HepG2 (cell line): ENCODE measurements at regions not wholly inside any gene's neighbourhood (a gene's known extent, or its start where the extent isn't known, plus 50 kb on each side); places are given as distances from the start of the nearest gene placed in this dataset.

Experiments
- ATAC-seq: fragments of 200-7000 bp; cut with Tn5 transposase; 3 replicates; pipeline ENCODE4 v1.9.1; 2020; ENCODE audit warnings: mild to moderate bottlenecking, moderate library complexity
- BruUV-seq: library from RNA; stranded (reverse); fragments of 400-500 nt; replicated peaks from 2 replicates; lab custom pipeline; 2021; lab: Mats Ljungman, UMichigan
- CTCF ChIA-PET: fragments of 300-600 bp; formaldehyde crosslinking; extraction: SDS; loops from one replicate; lab custom pipeline; 2021; ENCODE audit warnings: low total read pairs, inconsistent platforms, low intra/inter-chr PET ratio; lab: Yijun Ruan, JAX
- POLR2A ChIA-PET: fragments of 350-600 bp; sonication (Branson Sonifier 250); formaldehyde crosslinking; loops from one replicate; lab custom pipeline; 2020; ENCODE audit warnings: antibody characterized with exemption, inconsistent platforms; lab: Yijun Ruan, JAX
- DNase-seq: peaks from one replicate; pipeline ENCODE4 v3.0.0-alpha.2; 2015; ENCODE audit warnings: low spot score
- FAIRE-seq: peaks from 3 replicates; lab custom pipeline; 2011; peaks lifted over from hg19 to GRCh38; lab: Jason Lieb, UNC
- H2AFZ ChIP-seq: one replicate; pipeline ENCODE4 v1.6.1; 2011; ENCODE audit warnings: low read length, inconsistent platforms
- H3K27ac ChIP-seq: fragments of 300-600 bp; 3 replicates; pipeline ENCODE4 v1.8.0; 2011; ENCODE audit warnings: mixed run types, mild to moderate bottlenecking, mixed read lengths, low read length, inconsistent platforms; ENCODE audit not compliant: insufficient read depth; ENCODE audit errors: extremely low read length
- H3K27me3 ChIP-seq, 2 experiments: fragments of 200-600 bp in 1 of 2; 2 replicates in 1 of 2; 3 replicates in 1 of 2; pipeline versions ENCODE4 v1.6.0 to v1.8.0; 2011; ENCODE audit warnings: low read length in 2 of 2, mild to moderate bottlenecking in 2 of 2, moderate library complexity in 2 of 2, inconsistent platforms in 1 of 2; ENCODE audit not compliant: insufficient read depth in 2 of 2, control insufficient read depth in 1 of 2
- H3K36me3 ChIP-seq, 2 experiments: fragments of 200-600 bp in 1 of 2; replicated peaks in 1 of 2; 2 replicates in 1 of 2; 3 replicates in 1 of 2; pipeline versions ENCODE4 v1.5.1 to v1.8.0; 2011; ENCODE audit warnings: low read length in 2 of 2, inconsistent platforms in 1 of 2; ENCODE audit not compliant: insufficient read depth in 2 of 2, control insufficient read depth in 1 of 2
- H3K4me1 ChIP-seq: 2 replicates; pipeline ENCODE4 v1.5.1; 2012; ENCODE audit warnings: low read length, inconsistent platforms; ENCODE audit not compliant: insufficient read depth
- H3K4me2 ChIP-seq: 2 replicates; pipeline ENCODE4 v1.6.0; 2011; ENCODE audit warnings: low read depth, low read length, inconsistent platforms
- H3K4me3 ChIP-seq, 3 experiments: fragments of 200-600 bp in 1 of 3; sonication (generic), shearing (Covaris generic) in 1 of 3; replicated peaks in 1 of 3; 2 replicates each; pipeline ENCODE4 v1.5.1; 2011 to 2016; ENCODE audit warnings: low read length in 3 of 3, inconsistent platforms in 2 of 3, low read depth in 2 of 3, mild to moderate bottlenecking in 2 of 3, control low read depth in 1 of 3, mixed read lengths in 1 of 3; ENCODE audit not compliant: insufficient read depth in 1 of 3
- H3K79me2 ChIP-seq: one replicate; pipeline ENCODE4 v1.6.1; 2011; ENCODE audit warnings: low read length, inconsistent platforms; ENCODE audit not compliant: insufficient read depth
- H3K9ac ChIP-seq: 2 replicates; pipeline ENCODE4 v1.6.0; 2011; ENCODE audit warnings: mild to moderate bottlenecking, low read depth, low read length, inconsistent platforms; ENCODE audit not compliant: insufficient read depth
- H3K9me3 ChIP-seq: 2 replicates; pipeline ENCODE4 v1.5.1; 2012; ENCODE audit warnings: mild to moderate bottlenecking, low read length
- H4K20me1 ChIP-seq: 2 replicates; pipeline ENCODE4 v1.6.0; 2011; ENCODE audit warnings: inconsistent platforms, mild to moderate bottlenecking, low read length, moderate library complexity; ENCODE audit not compliant: insufficient read depth
- ATF3 ChIP-seq: sonication (generic); formaldehyde crosslinking; IDR thresholded peaks from 2 replicates; pipeline ENCODE4 v1.4.0; 2020; ENCODE audit warnings: missing genetic modification reagents
- CBX2 ChIP-seq, 2 experiments: fragments of 200-600 bp in 1 of 2; sonication (generic); formaldehyde crosslinking in 1 of 2; IDR thresholded peaks; 2 replicates each; pipeline versions ENCODE4 v1.7.0 to v1.8.1; 2018 to 2022; ENCODE audit warnings: low read depth in 2 of 2, low read length in 1 of 2, mild to moderate bottlenecking in 1 of 2, missing genetic modification reagents in 1 of 2
- CCDC6 ChIP-seq: sonication (generic); formaldehyde crosslinking; IDR thresholded peaks from 2 replicates; pipeline ENCODE4 v1.8.1; 2022; ENCODE audit warnings: mild to moderate bottlenecking, missing genetic modification reagents, moderate library complexity
- ELF4 ChIP-seq: sonication (generic); formaldehyde crosslinking; IDR thresholded peaks from 2 replicates; pipeline ENCODE4 v1.5.0; 2020; ENCODE audit warnings: missing genetic modification reagents, mild to moderate bottlenecking, moderate library complexity, borderline replicate concordance
- GATA4 ChIP-seq: sonication (generic); IDR thresholded peaks from 2 replicates; pipeline ENCODE4 v1.6.1; 2016; ENCODE audit warnings: antibody characterized with exemption, low read depth, borderline replicate concordance
- HDAC2 ChIP-seq: sonication (generic); formaldehyde crosslinking; IDR thresholded peaks from 2 replicates; pipeline ENCODE4 v1.4.0; 2020; ENCODE audit warnings: missing genetic modification reagents
- HDAC6 ChIP-seq: fragments of 200-600 bp; sonication (generic); IDR thresholded peaks from 2 replicates; pipeline ENCODE4 v1.7.0; 2017; ENCODE audit warnings: mild to moderate bottlenecking, antibody characterized with exemption, low read length, low read depth
- KDM1A ChIP-seq: IDR thresholded peaks from 2 replicates; pipeline ENCODE4 v1.6.1; 2016; ENCODE audit warnings: missing compliant biosample characterization
- TMF1 ChIP-seq: sonication (generic); formaldehyde crosslinking; IDR thresholded peaks from 2 replicates; pipeline ENCODE4 v1.8.1; 2022; ENCODE audit warnings: low read depth, missing genetic modification reagents
- YY1 ChIP-seq: IDR thresholded peaks from 2 replicates; pipeline ENCODE4 v1.6.1; 2011; ENCODE audit warnings: low read length, low read depth, moderate library complexity, mild to moderate bottlenecking; ENCODE audit not compliant: insufficient read depth, insufficient replicate concordance
- ZBTB33 ChIP-seq: sonication (generic); formaldehyde crosslinking; IDR thresholded peaks from 2 replicates; pipeline ENCODE4 v1.4.0; 2020; ENCODE audit warnings: missing genetic modification reagents
- ZBTB34 ChIP-seq: sonication (generic); formaldehyde crosslinking; IDR thresholded peaks from 2 replicates; pipeline ENCODE4 v1.8.0; 2022; ENCODE audit warnings: mild to moderate bottlenecking, missing genetic modification reagents
- ZNF180 ChIP-seq: sonication (generic); formaldehyde crosslinking; IDR thresholded peaks from 2 replicates; pipeline ENCODE4 v1.4.0; 2020; ENCODE audit warnings: low read depth, missing genetic modification reagents, borderline replicate concordance
- ZNF337 ChIP-seq: sonication (generic); formaldehyde crosslinking; IDR thresholded peaks from 2 replicates; pipeline ENCODE4 v1.5.1; 2020; ENCODE audit warnings: missing genetic modification reagents, low read depth, mild to moderate bottlenecking, borderline replicate concordance
- ZNF460 ChIP-seq: sonication (generic); formaldehyde crosslinking; IDR thresholded peaks from 2 replicates; pipeline ENCODE4 v1.5.1; 2020; ENCODE audit warnings: missing genetic modification reagents, mild to moderate bottlenecking, borderline replicate concordance
- ZNF510 ChIP-seq: sonication (generic); formaldehyde crosslinking; IDR thresholded peaks from 2 replicates; pipeline ENCODE4 v1.4.0; 2020; ENCODE audit warnings: low read depth, mild to moderate bottlenecking, missing genetic modification reagents
- ZNF562 ChIP-seq: sonication (generic); formaldehyde crosslinking; IDR thresholded peaks from 2 replicates; pipeline ENCODE4 v1.8.0; 2022; ENCODE audit warnings: missing genetic modification reagents, borderline replicate concordance
- ZNF614 ChIP-seq: IDR thresholded peaks from 2 replicates; pipeline ENCODE4 v1.6.1; 2018; ENCODE audit warnings: missing biosample characterization, missing genetic modification reagents, inconsistent platforms, borderline replicate concordance
- ZNF704 ChIP-seq: sonication (generic); formaldehyde crosslinking; IDR thresholded peaks from 2 replicates; pipeline ENCODE4 v1.8.1; 2023; ENCODE audit warnings: mild to moderate bottlenecking, inconsistent platforms, moderate library complexity, missing genetic modification reagents, borderline replicate concordance
- WGBS: methylation state at CpG from one replicate; pipeline ENCODE4 v1.1.6; 2017; ENCODE audit warnings: low lambda C conversion rate; 5-methylcytosine and 5-hydroxymethylcytosine counted together
- in situ Hi-C: cut with HindIII; loops from 2 replicates; pipeline ENCODE4 v1.10.0; 2017; ENCODE audit warnings: low pct_unique_long_range_greater_than_20kb; ENCODE audit not compliant: extremely low pct_ligation_motif_present
- intact Hi-C: fragments of 100-400 bp; cut with micrococcal nuclease; formaldehyde crosslinking; loops from one replicate; pipeline ENCODE4 v1.10.0; 2022; ENCODE audit not compliant: unreplicated experiment

GRCh38 chr2:150134223-150134857, 353.1 kb downstream of the RND3 start:
- no peak for DNase-seq
- Histone ChIP-seq H3K4me3 (no peak overlapping the region), H3K9ac (no peak overlapping the region)
- no TSS peak for BruUV-seq
- ATAC-seq: no peak
- ChIA-PET POLR2A (no interaction called here), CTCF (no interaction called here)
- TF ChIP-seq ZBTB34 (CRISPR knock-in tag) (no peak), ZBTB33 (CRISPR knock-in tag) (no peak), HDAC6 (no peak), ATF3 (CRISPR knock-in tag) (no peak), YY1 (no peak), KDM1A (no peak), ZNF460 (CRISPR knock-in tag) (no peak), ZNF614 (no peak), ZNF510 (CRISPR knock-in tag) (no peak), ZNF704 (no peak), ZNF337 (CRISPR knock-in tag) (no peak), ZNF562 (CRISPR knock-in tag) (no peak), GATA4 (no peak), CBX2 (IDR thresholded peaks at IDR 0.05; ENCODE audit: low read depth, low read length) (no peak), CBX2 (CRISPR knock-in tag; IDR thresholded peaks at IDR 0.05; ENCODE audit: low read depth) (no peak), HDAC2 (no peak), TMF1 (CRISPR knock-in tag) (no peak), ZNF180 (no peak), CCDC6 (CRISPR knock-in tag) (no peak), ELF4 (no peak)
- TF ChIP-seq, all 625 proteins: peak for 0
- Histone ChIP-seq H3K36me3 (no peaks in the 10 kb centered on the region), H2AFZ (no peak overlapping the region), H3K4me1 (no peaks in the 10 kb centered on the region), H3K79me2 (no peaks in the 10 kb centered on the region), H3K27me3 (no peaks in the 10 kb centered on the region), H3K4me2 (no peak overlapping the region), H4K20me1 (no peaks in the 10 kb centered on the region), H3K9me3 (peaks cover 31% of the 10 kb centered on the region), H3K27ac (no peak overlapping the region)
- in situ Hi-C loops: no loop called here
- no peak for FAIRE-seq
- intact Hi-C loops: no loop called here
- WGBS: 2% methylated on average over 6 of the region's 6 CpGs
